ENCODE measurements at regions not wholly inside any gene's neighbourhood (a gene's known extent, or its start where the extent isn't known, plus 50 kb on each side); places are given as distances from the start of the nearest gene placed in this dataset.
"Not testable (repeated sequence)": the region's sequence is repeated elsewhere in the genome, so short reads cannot be mapped to it uniquely, and the experiment has no call there.

GRCh38 chr12:89225808-89226411, 126.4 kb downstream of the DUSP6 start:
- DNase-seq, result no peak

- no peak for DNase-seq
Measured at GRCh38 chr12:89225401-89225800, 126.9 kb downstream of the DUSP6 start.

- DNase-seq, result not testable (repeated sequence)
Measured at GRCh38 chr12:89222580-89222979, 129.7 kb downstream of the DUSP6 start.

- no peak for DNase-seq
Measured at GRCh38 chr12:89217472-89217871, 134.8 kb downstream of the DUSP6 start.

GRCh38 chr12:89216211-89216952, 135.9 kb downstream of the DUSP6 start:
- no peak for DNase-seq

GRCh38 chr12:89215196-89215595, 137.1 kb downstream of the DUSP6 start:
- no peak for DNase-seq

GRCh38 chr12:89213747-89214146, 138.6 kb downstream of the DUSP6 start:
- no peak for DNase-seq

- no peak for DNase-seq
Measured at GRCh38 chr12:89213139-89213538, 139.2 kb downstream of the DUSP6 start.

- DNase-seq, result no peak
Measured at GRCh38 chr12:89212339-89212771, 139.9 kb downstream of the DUSP6 start.

- no peak for DNase-seq
Measured at GRCh38 chr12:89211456-89211855, 140.8 kb downstream of the DUSP6 start.

GRCh38 chr12:89210277-89210676, 142.0 kb downstream of the DUSP6 start:
- DNase-seq, result no peak

GRCh38 chr12:89208661-89209096, 143.6 kb downstream of the DUSP6 start:
- no peak for DNase-seq

- no peak for DNase-seq
Measured at GRCh38 chr12:89206390-89206789, 145.9 kb downstream of the DUSP6 start.

- no peak for DNase-seq
Measured at GRCh38 chr12:89205517-89205916, 146.8 kb downstream of the DUSP6 start.

GRCh38 chr12:89203144-89203543, 149.2 kb downstream of the DUSP6 start:
- no peak for DNase-seq

- no peak for DNase-seq
Measured at GRCh38 chr12:89200217-89200616, 152.1 kb downstream of the DUSP6 start.

- no peak for DNase-seq
Measured at GRCh38 chr12:89195470-89195869, 156.8 kb downstream of the DUSP6 start.

- no peak for DNase-seq
Measured at GRCh38 chr12:89194683-89195082, 157.6 kb downstream of the DUSP6 start.

- no peak for DNase-seq
Measured at GRCh38 chr12:89192429-89192828, 159.9 kb downstream of the DUSP6 start.

GRCh38 chr12:89191597-89191996, 160.7 kb downstream of the DUSP6 start:
- not testable (repeated sequence) for DNase-seq

- no peak for DNase-seq
Measured at GRCh38 chr12:89189448-89189847, 162.9 kb downstream of the DUSP6 start.

GRCh38 chr12:89187507-89187906, 164.8 kb downstream of the DUSP6 start:
- no peak for DNase-seq

GRCh38 chr12:89185889-89186288, 166.4 kb downstream of the DUSP6 start:
- no peak for DNase-seq

- DNase-seq, result no peak
Measured at GRCh38 chr12:89185181-89185580, 167.1 kb downstream of the DUSP6 start.

GRCh38 chr12:89183985-89184435, 168.3 kb downstream of the DUSP6 start:
- no peak for DNase-seq
